ENCODE measurements at regions not wholly inside any gene's neighbourhood (a gene's known extent, or its start where the extent isn't known, plus 50 kb on each side); places are given as distances from the start of the nearest gene placed in this dataset.

- TF ChIP-seq, protein P1, sequence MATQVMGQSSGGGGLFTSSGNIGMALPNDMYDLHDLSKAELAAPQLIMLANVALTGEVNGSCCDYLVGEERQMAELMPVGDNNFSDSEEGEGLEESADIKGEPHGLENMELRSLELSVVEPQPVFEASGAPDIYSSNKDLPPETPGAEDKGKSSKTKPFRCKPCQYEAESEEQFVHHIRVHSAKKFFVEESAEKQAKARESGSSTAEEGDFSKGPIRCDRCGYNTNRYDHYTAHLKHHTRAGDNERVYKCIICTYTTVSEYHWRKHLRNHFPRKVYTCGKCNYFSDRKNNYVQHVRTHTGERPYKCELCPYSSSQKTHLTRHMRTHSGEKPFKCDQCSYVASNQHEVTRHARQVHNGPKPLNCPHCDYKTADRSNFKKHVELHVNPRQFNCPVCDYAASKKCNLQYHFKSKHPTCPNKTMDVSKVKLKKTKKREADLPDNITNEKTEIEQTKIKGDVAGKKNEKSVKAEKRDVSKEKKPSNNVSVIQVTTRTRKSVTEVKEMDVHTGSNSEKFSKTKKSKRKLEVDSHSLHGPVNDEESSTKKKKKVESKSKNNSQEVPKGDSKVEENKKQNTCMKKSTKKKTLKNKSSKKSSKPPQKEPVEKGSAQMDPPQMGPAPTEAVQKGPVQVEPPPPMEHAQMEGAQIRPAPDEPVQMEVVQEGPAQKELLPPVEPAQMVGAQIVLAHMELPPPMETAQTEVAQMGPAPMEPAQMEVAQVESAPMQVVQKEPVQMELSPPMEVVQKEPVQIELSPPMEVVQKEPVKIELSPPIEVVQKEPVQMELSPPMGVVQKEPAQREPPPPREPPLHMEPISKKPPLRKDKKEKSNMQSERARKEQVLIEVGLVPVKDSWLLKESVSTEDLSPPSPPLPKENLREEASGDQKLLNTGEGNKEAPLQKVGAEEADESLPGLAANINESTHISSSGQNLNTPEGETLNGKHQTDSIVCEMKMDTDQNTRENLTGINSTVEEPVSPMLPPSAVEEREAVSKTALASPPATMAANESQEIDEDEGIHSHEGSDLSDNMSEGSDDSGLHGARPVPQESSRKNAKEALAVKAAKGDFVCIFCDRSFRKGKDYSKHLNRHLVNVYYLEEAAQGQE (IDR thresholded peaks at IDR 0.05; ENCODE audit: borderline replicate concordance) = no peak
- TF ChIP-seq, protein P1 (CRISPR knock-in tag; IDR thresholded peaks at IDR 0.05; ENCODE audit: low read depth) = no peak
Measured at GRCh38 chr6:68427630-68428029, 207.5 kb upstream of the ADGRB3 start (continued).

GRCh38 chr6:68410021-68410420, 225.1 kb upstream of the ADGRB3 start:
- no peak overlapping the region for H3K4me2 ChIP-seq (ENCODE audit: insufficient read depth, low read length)
- DNase-seq (ENCODE audit: extremely low read depth in 1 of 4, low spot score in 3 of 4) (no peak), FAIRE-seq (no peak), ATAC-seq (no peak)
- intact Hi-C loops (cut with micrococcal nuclease) = no loop called here
- no peaks in the 10 kb centered on the region for H3K79me2 ChIP-seq (ENCODE audit: control insufficient read depth, insufficient read depth, low read length)
- no peaks in the 10 kb centered on the region for H3K36me3 ChIP-seq (ENCODE audit: control insufficient read depth, insufficient read depth, low read length)
- H3K27me3 ChIP-seq (ENCODE audit: control insufficient read depth in 2 of 2, insufficient read depth in 2 of 2, low read length in 2 of 2) = no peaks in the 10 kb centered on the region
- no peak overlapping the region for H3K4me3 ChIP-seq
- BruUV-seq (replicated peaks) = no TSS peak
- ChIA-PET POLR2A (no interaction called here), CTCF (ENCODE audit: low intra/inter-chr PET ratio) (no interaction called here)
- H3K4me1 ChIP-seq (replicated peaks in 1 of 2; ENCODE audit: control insufficient read depth in 2 of 2, insufficient read depth in 2 of 2, low read length in 2 of 2) = no peaks in the 10 kb centered on the region
- H3K9me1 ChIP-seq (ENCODE audit: control insufficient read depth, insufficient read depth, low read length) = no peaks in the 10 kb centered on the region
- no peak overlapping the region for H3K27ac ChIP-seq (ENCODE audit: extremely low read depth, low read depth, low read length)
- no peak overlapping the region for H2AFZ ChIP-seq (ENCODE audit: low read depth, low read length)
- H4K20me1 ChIP-seq (replicated peaks; ENCODE audit: control insufficient read depth, insufficient read depth, low read length) = no peaks in the 10 kb centered on the region
- WGBS (ENCODE audit: insufficient coverage, low coverage, missing lambda C conversion rate) = 3% methylated on average over 2 of the region's 2 CpGs
- in situ Hi-C loops (cut with MboI) = no loop called here
- H3K9ac ChIP-seq (ENCODE audit: insufficient read depth in 1 of 2, low read depth in 2 of 2, low read length in 2 of 2) = no peak overlapping the region
- no peaks in the 10 kb centered on the region for H3K9me3 ChIP-seq (replicated peaks; ENCODE audit: control insufficient read depth, insufficient read depth, low read depth, low read length)
- no peak for TF ChIP-seq ETS2 (tag; IDR thresholded peaks at IDR 0.05; ENCODE audit: borderline replicate concordance, poor library complexity, severe bottlenecking)
- no peak for TF ChIP-seq NR2C2 (CRISPR knock-in tag; IDR thresholded peaks at IDR 0.05)
- no peak for TF ChIP-seq NR2C2 (tag; IDR thresholded peaks at IDR 0.05)
- no peak for TF ChIP-seq RHOXF2B (CRISPR knock-in tag; conservative IDR thresholded peaks at IDR 0.05)
- TF ChIP-seq ZNF780A (CRISPR knock-in tag; IDR thresholded peaks at IDR 0.05) = no peak
- TF ChIP-seq DNMT1 (IDR thresholded peaks at IDR 0.05) = no peak
- TF ChIP-seq ZBTB7A (IDR thresholded peaks at IDR 0.05; ENCODE audit: borderline replicate concordance, control insufficient read depth, low read depth, low read length) = no peak
- TF ChIP-seq KAT7 (CRISPR knock-in tag; IDR thresholded peaks at IDR 0.05; ENCODE audit: borderline replicate concordance) = no peak
- TF ChIP-seq FOXM1 (IDR thresholded peaks at IDR 0.05; ENCODE audit: low read depth) = no peak
- TF ChIP-seq FOXM1 (CRISPR knock-in tag; IDR thresholded peaks at IDR 0.05; ENCODE audit: low read depth) = no peak
- no peak for TF ChIP-seq NCOA4 (IDR thresholded peaks at IDR 0.05; ENCODE audit: partially characterized antibody)
- TF ChIP-seq CBX3 (IDR thresholded peaks at IDR 0.05; ENCODE audit: borderline replicate concordance in 1 of 2, low read length in 2 of 2) = no peak

All from K562 (cell line).